ENCODE measurements at regions not wholly inside any gene's neighbourhood (a gene's known extent, or its start where the extent isn't known, plus 50 kb on each side); places are given as distances from the start of the nearest gene placed in this dataset.

DNA sequence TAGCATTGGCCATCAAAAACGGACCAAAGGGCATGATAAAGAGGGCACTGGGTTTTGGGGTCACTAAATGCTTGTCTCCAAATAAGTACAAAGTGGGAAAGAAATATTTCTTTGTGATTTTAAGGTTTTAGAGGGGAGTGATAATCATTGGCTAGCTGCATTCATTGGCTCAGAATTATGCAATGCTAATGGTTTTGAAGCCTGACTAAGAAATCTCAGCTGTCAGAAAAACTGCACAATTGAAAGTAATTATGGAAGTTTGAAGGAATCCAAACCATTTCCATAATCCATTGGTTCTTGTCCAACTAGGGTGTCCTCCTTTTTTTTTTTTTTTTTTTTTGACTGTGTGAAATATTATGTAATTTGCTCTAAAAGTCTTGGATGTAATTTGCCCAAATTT lies 88.2 kb upstream of the ARGLU1 start (continued):
- TF ChIP-seq, protein P1, sequence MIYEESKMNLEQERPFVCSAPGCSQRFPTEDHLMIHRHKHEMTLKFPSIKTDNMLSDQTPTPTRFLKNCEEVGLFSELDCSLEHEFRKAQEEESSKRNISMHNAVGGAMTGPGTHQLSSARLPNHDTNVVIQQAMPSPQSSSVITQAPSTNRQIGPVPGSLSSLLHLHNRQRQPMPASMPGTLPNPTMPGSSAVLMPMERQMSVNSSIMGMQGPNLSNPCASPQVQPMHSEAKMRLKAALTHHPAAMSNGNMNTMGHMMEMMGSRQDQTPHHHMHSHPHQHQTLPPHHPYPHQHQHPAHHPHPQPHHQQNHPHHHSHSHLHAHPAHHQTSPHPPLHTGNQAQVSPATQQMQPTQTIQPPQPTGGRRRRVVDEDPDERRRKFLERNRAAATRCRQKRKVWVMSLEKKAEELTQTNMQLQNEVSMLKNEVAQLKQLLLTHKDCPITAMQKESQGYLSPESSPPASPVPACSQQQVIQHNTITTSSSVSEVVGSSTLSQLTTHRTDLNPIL (CRISPR knock-in tag; IDR thresholded peaks at IDR 0.05; ENCODE audit: low read depth): no peak

DNA sequence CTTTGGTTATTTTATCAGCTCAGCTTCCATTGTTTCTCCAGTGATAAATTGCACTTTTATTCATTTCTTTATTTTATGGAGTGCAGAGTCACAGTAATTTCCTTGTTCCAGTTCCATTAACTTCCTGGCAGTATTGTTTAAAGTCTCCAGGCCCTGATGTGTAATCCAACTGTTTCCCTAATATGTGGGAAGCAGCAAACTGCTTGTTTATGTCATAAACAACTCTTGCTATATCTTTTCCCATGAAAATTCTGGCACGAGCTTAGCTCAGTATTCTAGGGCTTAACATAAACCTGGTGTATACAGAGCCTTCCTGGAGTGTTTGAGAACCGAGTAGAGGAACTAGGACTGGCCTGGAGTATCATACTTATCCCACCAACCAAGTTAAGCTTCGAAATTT lies 83.5 kb upstream of the ARGLU1 start:
- TF ChIP-seq CSDC2 (CRISPR knock-in tag; IDR thresholded peaks at IDR 0.05): no peak
- no peak for ATAC-seq

DNA sequence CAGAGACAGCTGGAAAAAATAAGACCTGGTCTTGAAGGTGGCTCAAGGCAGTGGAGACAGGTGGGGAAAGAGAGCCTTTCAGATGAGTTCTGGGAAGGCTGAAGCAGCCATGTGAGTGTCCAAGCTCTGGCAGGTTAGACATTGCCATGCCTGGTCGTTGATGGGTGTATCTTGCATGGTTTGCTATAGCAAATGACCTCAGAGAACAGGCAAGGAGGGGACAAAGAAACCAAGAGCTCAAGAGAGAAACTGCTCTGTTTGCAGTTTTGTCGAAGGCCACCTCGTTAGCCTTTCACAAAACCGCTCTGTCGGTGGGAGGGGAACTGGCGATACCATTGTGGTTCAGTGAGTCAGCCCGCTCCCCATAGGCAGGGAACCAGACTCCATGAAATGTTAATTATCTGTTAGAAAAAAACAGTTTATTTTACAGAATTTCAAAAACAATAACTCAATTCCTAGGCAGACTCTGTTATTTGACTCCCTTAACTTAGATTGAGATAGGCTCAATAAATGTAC lies 82.8 kb upstream of the ARGLU1 start:
- no peak for TF ChIP-seq ESRRG (CRISPR knock-in tag; IDR thresholded peaks at IDR 0.05)
- TF ChIP-seq TCF4 (CRISPR knock-in tag; IDR thresholded peaks at IDR 0.05; ENCODE audit: borderline replicate concordance): no peak
- TF ChIP-seq ISL1 (CRISPR knock-in tag; IDR thresholded peaks at IDR 0.05): no peak
- TF ChIP-seq, protein P2, sequence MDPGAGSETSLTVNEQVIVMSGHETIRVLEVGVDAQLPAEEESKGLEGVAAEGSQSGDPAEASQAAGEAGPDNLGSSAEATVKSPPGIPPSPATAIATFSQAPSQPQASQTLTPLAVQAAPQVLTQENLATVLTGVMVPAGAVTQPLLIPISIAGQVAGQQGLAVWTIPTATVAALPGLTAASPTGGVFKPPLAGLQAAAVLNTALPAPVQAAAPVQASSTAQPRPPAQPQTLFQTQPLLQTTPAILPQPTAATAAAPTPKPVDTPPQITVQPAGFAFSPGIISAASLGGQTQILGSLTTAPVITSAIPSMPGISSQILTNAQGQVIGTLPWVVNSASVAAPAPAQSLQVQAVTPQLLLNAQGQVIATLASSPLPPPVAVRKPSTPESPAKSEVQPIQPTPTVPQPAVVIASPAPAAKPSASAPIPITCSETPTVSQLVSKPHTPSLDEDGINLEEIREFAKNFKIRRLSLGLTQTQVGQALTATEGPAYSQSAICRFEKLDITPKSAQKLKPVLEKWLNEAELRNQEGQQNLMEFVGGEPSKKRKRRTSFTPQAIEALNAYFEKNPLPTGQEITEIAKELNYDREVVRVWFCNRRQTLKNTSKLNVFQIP (CRISPR knock-in tag; IDR thresholded peaks at IDR 0.05; ENCODE audit: borderline replicate concordance, low read depth): no peak
- no peak for TF ChIP-seq BACH2 (CRISPR knock-in tag; IDR thresholded peaks at IDR 0.05; ENCODE audit: borderline replicate concordance)
- no peak for TF ChIP-seq GLIS3 (CRISPR knock-in tag; IDR thresholded peaks at IDR 0.05)
- no peak for TF ChIP-seq SNAI2 (CRISPR knock-in tag; IDR thresholded peaks at IDR 0.05)
- no peak for ATAC-seq

DNA sequence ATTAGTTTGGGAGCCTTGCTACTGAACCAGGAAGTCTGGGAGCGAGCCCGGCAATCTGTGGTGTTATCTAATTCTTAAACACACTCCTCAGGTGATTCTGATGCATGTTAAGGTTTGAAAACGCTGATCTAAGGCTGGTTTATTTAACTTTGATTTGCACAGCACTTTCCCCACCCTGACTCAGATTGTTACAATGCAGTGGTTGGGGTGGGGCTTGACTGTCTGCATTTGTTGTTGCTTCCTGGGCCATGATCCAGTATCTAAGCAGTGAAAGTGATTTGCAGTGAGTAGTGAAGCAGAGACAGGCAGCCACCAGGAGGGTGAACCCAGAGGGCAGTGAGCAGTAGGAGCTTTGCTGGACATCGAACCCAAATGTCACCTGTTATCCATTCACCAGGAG lies 81.6 kb upstream of the ARGLU1 start:
- ATAC-seq: no peak
- TF ChIP-seq ZFP3 (CRISPR knock-in tag; IDR thresholded peaks at IDR 0.05) (no peak), BACH2 (CRISPR knock-in tag; IDR thresholded peaks at IDR 0.05; ENCODE audit: borderline replicate concordance) (no peak), PPARA (CRISPR knock-in tag; IDR thresholded peaks at IDR 0.05; ENCODE audit: borderline replicate concordance) (no peak), TOX (CRISPR knock-in tag; IDR thresholded peaks at IDR 0.05; ENCODE audit: borderline replicate concordance) (no peak), GLIS3 (CRISPR knock-in tag; IDR thresholded peaks at IDR 0.05) (no peak), TCF4 (CRISPR knock-in tag; IDR thresholded peaks at IDR 0.05; ENCODE audit: borderline replicate concordance) (no peak), ZNF565 (CRISPR knock-in tag; conservative IDR thresholded peaks at IDR 0.05; ENCODE audit: low read depth) (no peak), ZNF8 (CRISPR knock-in tag; IDR thresholded peaks at IDR 0.05) (no peak), ZNF70 (CRISPR knock-in tag; IDR thresholded peaks at IDR 0.05) (no peak), OSR1 (CRISPR knock-in tag; IDR thresholded peaks at IDR 0.05) (no peak)
- TF ChIP-seq, protein P3, sequence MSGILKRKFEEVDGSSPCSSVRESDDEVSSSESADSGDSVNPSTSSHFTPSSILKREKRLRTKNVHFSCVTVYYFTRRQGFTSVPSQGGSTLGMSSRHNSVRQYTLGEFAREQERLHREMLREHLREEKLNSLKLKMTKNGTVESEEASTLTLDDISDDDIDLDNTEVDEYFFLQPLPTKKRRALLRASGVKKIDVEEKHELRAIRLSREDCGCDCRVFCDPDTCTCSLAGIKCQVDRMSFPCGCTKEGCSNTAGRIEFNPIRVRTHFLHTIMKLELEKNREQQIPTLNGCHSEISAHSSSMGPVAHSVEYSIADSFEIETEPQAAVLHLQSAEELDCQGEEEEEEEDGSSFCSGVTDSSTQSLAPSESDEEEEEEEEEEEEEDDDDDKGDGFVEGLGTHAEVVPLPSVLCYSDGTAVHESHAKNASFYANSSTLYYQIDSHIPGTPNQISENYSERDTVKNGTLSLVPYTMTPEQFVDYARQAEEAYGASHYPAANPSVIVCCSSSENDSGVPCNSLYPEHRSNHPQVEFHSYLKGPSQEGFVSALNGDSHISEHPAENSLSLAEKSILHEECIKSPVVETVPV (CRISPR knock-in tag; IDR thresholded peaks at IDR 0.05): no peak
- TF ChIP-seq, protein P2 (CRISPR knock-in tag; IDR thresholded peaks at IDR 0.05; ENCODE audit: borderline replicate concordance, low read depth): no peak

DNA sequence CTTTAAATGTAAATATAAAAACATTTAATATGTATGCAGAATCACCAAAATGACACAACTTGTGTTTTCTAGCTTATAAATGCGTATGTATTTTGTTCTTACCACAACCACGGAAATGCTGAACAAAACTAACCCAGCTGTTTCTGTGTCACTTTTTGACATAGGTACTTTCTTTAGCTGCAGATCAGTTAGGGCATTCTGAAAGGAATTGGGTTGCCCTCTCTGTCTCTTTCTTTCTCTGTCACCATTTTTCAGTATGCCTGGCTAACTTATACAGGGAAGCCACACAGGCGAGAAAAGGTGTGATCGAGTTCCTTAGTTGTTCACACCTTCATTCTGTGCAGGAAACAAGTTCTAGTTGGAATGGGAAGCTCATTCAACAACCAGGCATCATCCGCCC lies 72.6 kb upstream of the ARGLU1 start:
- ATAC-seq: no peak
- no peak for TF ChIP-seq ZNF565 (CRISPR knock-in tag; conservative IDR thresholded peaks at IDR 0.05; ENCODE audit: low read depth)

DNA sequence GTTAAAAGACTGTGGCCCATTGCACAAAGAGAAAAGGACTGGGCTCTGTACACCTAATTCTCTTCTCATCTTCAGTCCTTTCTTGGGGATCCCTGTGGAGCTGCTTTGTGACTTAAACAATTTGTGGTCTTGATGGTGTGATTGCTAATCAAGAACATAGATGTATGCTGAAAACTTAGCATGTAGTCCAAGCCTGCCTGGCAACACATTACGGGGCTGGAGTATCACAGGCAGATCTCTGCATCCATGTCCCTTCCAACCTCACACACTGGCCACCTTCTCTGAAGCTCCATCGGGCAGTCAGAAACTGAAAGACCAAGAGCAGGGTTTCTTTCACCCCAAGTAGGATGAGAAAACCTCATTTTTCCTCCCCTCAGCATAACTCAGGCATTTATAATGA lies 69.6 kb upstream of the ARGLU1 start:
- no peak for ATAC-seq

More for the DNA sequence above, 69.6 kb upstream of the ARGLU1 start:
- TF ChIP-seq PPARA (CRISPR knock-in tag; IDR thresholded peaks at IDR 0.05; ENCODE audit: borderline replicate concordance) (no peak), ARNTL (CRISPR knock-in tag; IDR thresholded peaks at IDR 0.05; ENCODE audit: borderline replicate concordance, low read depth) (no peak), ISL1 (CRISPR knock-in tag; IDR thresholded peaks at IDR 0.05) (no peak), SNAI2 (CRISPR knock-in tag; IDR thresholded peaks at IDR 0.05) (no peak), ZFP3 (CRISPR knock-in tag; IDR thresholded peaks at IDR 0.05) (no peak), OSR1 (CRISPR knock-in tag; IDR thresholded peaks at IDR 0.05) (no peak)
